GM12878 (cell line): ENCODE measurements at regions not wholly inside any gene's neighbourhood (a gene's known extent, or its start where the extent isn't known, plus 50 kb on each side); places are given as distances from the start of the nearest gene placed in this dataset.

Source experiments
- ATAC-seq: fragments of 200-7000 bp; cut with Tn5 transposase; 3 replicates; pipeline ENCODE4 v1.9.1; 2020; ENCODE audit warnings: mild to moderate bottlenecking, moderate library complexity
- BruUV-seq: library from RNA; stranded (reverse); fragments of 400-500 nt; replicated peaks from 2 replicates; lab custom pipeline; 2021; lab: Mats Ljungman, UMichigan
- CTCF ChIA-PET: fragments of 300-600 bp; sonication (Branson Sonifier 250); formaldehyde crosslinking; extraction: SDS; loops from one replicate; lab custom pipeline; 2021; ENCODE audit warnings: inconsistent platforms; lab: Yijun Ruan, JAX
- POLR2A ChIA-PET: fragments of 350-600 bp; formaldehyde crosslinking; extraction: SDS; loops from one replicate; lab custom pipeline; 2021; ENCODE audit warnings: inconsistent platforms; lab: Charles Lee
- RAD21 ChIA-PET: fragments of 300-600 bp; sonication (Branson Sonifier 250); formaldehyde crosslinking; loops from one replicate; lab custom pipeline; 2023; ENCODE audit warnings: antibody characterized with exemption; ENCODE audit not compliant: unreplicated experiment; lab: Charles Lee
- SMC1A ChIA-PET: fragments of 300-600 bp; sonication (Branson Sonifier 250); formaldehyde crosslinking; loops from one replicate; lab custom pipeline; 2023; ENCODE audit not compliant: unreplicated experiment, uncharacterized antibody; lab: Charles Lee
- DNase-seq: peaks from one replicate; pipeline ENCODE4 v3.0.0-alpha.2; 2011; ENCODE audit warnings: low read depth, low spot score
- FAIRE-seq: peaks from 3 replicates; lab custom pipeline; 2011; peaks lifted over from hg19 to GRCh38; lab: Jason Lieb, UNC
- H2AFZ ChIP-seq: 2 replicates; pipeline ENCODE4 v1.6.0; 2011; ENCODE audit warnings: low read depth, low read length, control low read depth; ENCODE audit not compliant: control insufficient read depth
- H3K27ac ChIP-seq: 2 replicates; pipeline ENCODE4 v1.5.1; 2011; ENCODE audit warnings: control low read depth; ENCODE audit not compliant: control insufficient read depth, insufficient read depth
- H3K27me3 ChIP-seq, 2 experiments: replicated peaks in 1 of 2; 2 replicates each; pipeline versions ENCODE4 v1.6.0 to v1.6.1; 2011; ENCODE audit warnings: low read length in 1 of 2; ENCODE audit not compliant: control insufficient read depth in 2 of 2, insufficient read depth in 2 of 2
- H3K36me3 ChIP-seq, 2 experiments: 2 replicates each; pipeline ENCODE4 v1.5.1; 2011; ENCODE audit warnings: low read length in 1 of 2; ENCODE audit not compliant: control insufficient read depth in 2 of 2, insufficient read depth in 2 of 2
- H3K4me1 ChIP-seq: 2 replicates; pipeline ENCODE4 v1.6.1; 2011; ENCODE audit warnings: mild to moderate bottlenecking, low read length, moderate library complexity, mixed read lengths; ENCODE audit not compliant: control insufficient read depth, insufficient read depth
- H3K4me2 ChIP-seq: 2 replicates; pipeline ENCODE4 v1.6.0; 2011; ENCODE audit warnings: control low read depth; ENCODE audit not compliant: control insufficient read depth, insufficient read depth
- H3K4me3 ChIP-seq: fragments of 200-600 bp; sonication (generic); 2 replicates; pipeline ENCODE4 v1.5.1; 2016
- H3K79me2 ChIP-seq: 2 replicates; pipeline ENCODE4 v1.6.0; 2011; ENCODE audit warnings: low read length; ENCODE audit not compliant: control insufficient read depth, insufficient read depth
- H3K9ac ChIP-seq: 2 replicates; pipeline ENCODE4 v1.8.0; 2011; ENCODE audit warnings: low read length, control low read depth, mixed read lengths; ENCODE audit not compliant: control insufficient read depth, insufficient read depth
- H3K9me3 ChIP-seq: replicated peaks from 3 replicates; pipeline ENCODE4 v1.5.1; 2011; ENCODE audit warnings: mild to moderate bottlenecking, low read length; ENCODE audit not compliant: control insufficient read depth, insufficient read depth
- H4K20me1 ChIP-seq: 2 replicates; pipeline ENCODE4 v1.6.0; 2011; ENCODE audit not compliant: control insufficient read depth, insufficient read depth
- ATF3 ChIP-seq: IDR thresholded peaks from 2 replicates; pipeline ENCODE4 v1.6.1; 2011; ENCODE audit warnings: low read depth, mild to moderate bottlenecking, low read length, moderate library complexity, borderline replicate concordance; ENCODE audit errors: extremely low read depth
- BHLHE40 ChIP-seq, 2 experiments: fragments of 450-650 bp in 1 of 2; IDR thresholded peaks; 2 replicates each; pipeline ENCODE4 v1.6.1; 2011 to 2017; ENCODE audit warnings: low read depth in 2 of 2, borderline replicate concordance in 1 of 2, improper control_type of control experiment in 1 of 2, low read length in 1 of 2, mild to moderate bottlenecking in 1 of 2
- CBX3 ChIP-seq: fragments of 200-600 bp; sonication (generic); IDR thresholded peaks from 2 replicates; pipeline ENCODE4 v1.6.1; 2016; ENCODE audit warnings: low read depth, borderline replicate concordance
- CREB1 ChIP-seq: IDR thresholded peaks from 2 replicates; pipeline ENCODE4 v1.6.1; 2012; ENCODE audit warnings: low read depth, mild to moderate bottlenecking, inconsistent platforms
- DPF2 ChIP-seq: fragments of 450-650 bp; IDR thresholded peaks from 2 replicates; pipeline ENCODE4 v1.6.1; 2017; ENCODE audit warnings: mild to moderate bottlenecking
- GABPA ChIP-seq: IDR thresholded peaks from 2 replicates; pipeline ENCODE4 v1.6.1; 2014; ENCODE audit warnings: antibody characterized with exemption, low read depth, mild to moderate bottlenecking, inconsistent platforms
- IKZF2 ChIP-seq, 2 experiments: fragments of 450-650 bp; IDR thresholded peaks; 2 replicates each; pipeline ENCODE4 v1.6.1; 2017; ENCODE audit warnings: mild to moderate bottlenecking in 2 of 2, moderate library complexity in 2 of 2
- MEF2B ChIP-seq: fragments of 450-650 bp; IDR thresholded peaks from 2 replicates; pipeline ENCODE4 v1.6.1; 2018; ENCODE audit warnings: mild to moderate bottlenecking, moderate library complexity; ENCODE audit not compliant: partially characterized antibody, poor library complexity, severe bottlenecking
- NBN ChIP-seq: fragments of 450-650 bp; IDR thresholded peaks from 2 replicates; pipeline ENCODE4 v1.6.1; 2016
- SMAD5 ChIP-seq: IDR thresholded peaks from 2 replicates; pipeline ENCODE4 v1.6.1; 2016; ENCODE audit warnings: antibody characterized with exemption, low read depth
- SPI1 ChIP-seq: IDR thresholded peaks from 2 replicates; pipeline ENCODE4 v1.6.1; 2011; ENCODE audit warnings: low read depth, mild to moderate bottlenecking, low read length, moderate library complexity, borderline replicate concordance; ENCODE audit not compliant: insufficient read depth
- SREBF1 ChIP-seq: IDR thresholded peaks from 2 replicates; pipeline ENCODE4 v1.6.1; 2012; ENCODE audit warnings: mild to moderate bottlenecking, low read length
- SREBF2 ChIP-seq: IDR thresholded peaks from 2 replicates; pipeline ENCODE4 v1.6.1; 2012; ENCODE audit warnings: mild to moderate bottlenecking, low read length
- TBL1XR1 ChIP-seq: IDR thresholded peaks from 2 replicates; pipeline ENCODE4 v1.6.1; 2012; ENCODE audit warnings: low read depth, low read length, improper control_type of control experiment
- TCF12 ChIP-seq: IDR thresholded peaks from 2 replicates; pipeline ENCODE4 v1.6.1; 2011; ENCODE audit warnings: low read depth, mild to moderate bottlenecking, low read length
- TCF7 ChIP-seq: IDR thresholded peaks from 2 replicates; pipeline ENCODE4 v1.6.1; 2014; ENCODE audit warnings: antibody characterized with exemption, borderline replicate concordance
- YY1 ChIP-seq: IDR thresholded peaks from 2 replicates; pipeline ENCODE4 v1.6.1; 2011; ENCODE audit warnings: low read depth, mild to moderate bottlenecking, low read length
- ZNF384 ChIP-seq: IDR thresholded peaks from 2 replicates; pipeline ENCODE4 v1.6.1; 2012; ENCODE audit warnings: low read depth, mild to moderate bottlenecking, low read length, improper control_type of control experiment, borderline replicate concordance
- WGBS: methylation state at CpG from one replicate; pipeline ENCODE4 v1.1.6; 2016; ENCODE audit warnings: low lambda C conversion rate; ENCODE audit not compliant: insufficient replicate concordance, insufficient coverage; ENCODE audit errors: missing lambda C conversion rate; 5-methylcytosine and 5-hydroxymethylcytosine counted together
- in situ Hi-C: fragments of 300-500 bp; cut with MboI; formaldehyde crosslinking; loops from 9 replicates; pipeline ENCODE4 v1.14.3; 2018; ENCODE audit warnings: mixed read lengths
- intact Hi-C: fragments of 100-400 bp; cut with micrococcal nuclease; formaldehyde crosslinking; loops from one replicate; pipeline ENCODE4 v1.14.2; 2022; ENCODE audit not compliant: unreplicated experiment
- TF ChIP-seq, protein P1 (sequence below): IDR thresholded peaks from 2 replicates; pipeline ENCODE4 v1.6.1; 2011; ENCODE audit warnings: mild to moderate bottlenecking, low read depth, low read length, moderate library complexity; ENCODE audit not compliant: insufficient replicate concordance

- WGBS, result 28% methylated on average over 16 of the region's 16 CpGs
- DNase-seq (no peak), ATAC-seq (no peak), FAIRE-seq (no peak)
- ChIA-PET POLR2A (no interaction called here), RAD21 (no interaction called here), SMC1A (no interaction called here), CTCF (interaction anchor here (0.5 to 1.1 kb wide), 2 partner anchors 56 to 313 kb away, joined by 3 read pairs; no protein-coding TSS in a partner anchor)
- TF ChIP-seq DPF2, result no peak
- TF ChIP-seq SREBF2, result no peak
- TF ChIP-seq MEF2B, result no peak
- no peak for TF ChIP-seq CBX3
- no peak for TF ChIP-seq TBL1XR1
- TF ChIP-seq BHLHE40 (IDR thresholded peaks at IDR 0.05; ENCODE audit: borderline replicate concordance in 1 of 2, low read depth in 2 of 2, low read length in 1 of 2), result no peak
- TF ChIP-seq TCF12, result no peak
- TF ChIP-seq IKZF2 (IDR thresholded peaks at IDR 0.05), result no peak
- no peak for TF ChIP-seq SREBF1
- TF ChIP-seq ATF3, result no peak
- TF ChIP-seq ZNF384, result no peak
- TF ChIP-seq CREB1, result no peak
- TF ChIP-seq, protein P1, sequence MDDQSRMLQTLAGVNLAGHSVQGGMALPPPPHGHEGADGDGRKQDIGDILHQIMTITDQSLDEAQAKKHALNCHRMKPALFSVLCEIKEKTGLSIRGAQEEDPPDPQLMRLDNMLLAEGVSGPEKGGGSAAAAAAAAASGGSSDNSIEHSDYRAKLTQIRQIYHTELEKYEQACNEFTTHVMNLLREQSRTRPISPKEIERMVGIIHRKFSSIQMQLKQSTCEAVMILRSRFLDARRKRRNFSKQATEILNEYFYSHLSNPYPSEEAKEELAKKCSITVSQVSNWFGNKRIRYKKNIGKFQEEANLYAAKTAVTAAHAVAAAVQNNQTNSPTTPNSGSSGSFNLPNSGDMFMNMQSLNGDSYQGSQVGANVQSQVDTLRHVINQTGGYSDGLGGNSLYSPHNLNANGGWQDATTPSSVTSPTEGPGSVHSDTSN, result no peak
- no peak for TF ChIP-seq SMAD5
- no peak for TF ChIP-seq SPI1
- no peak for TF ChIP-seq TCF7
- no peak for TF ChIP-seq GABPA
- no peak for TF ChIP-seq YY1
- TF ChIP-seq NBN, result no peak
- in situ Hi-C loops (no loop called here), intact Hi-C loops (no loop called here)
- no peaks in the 10 kb centered on the region for H3K9me3 ChIP-seq
- no TSS peak for BruUV-seq
- no peak overlapping the region for H3K27ac ChIP-seq
- H3K9ac ChIP-seq, result no peak overlapping the region
- no peaks in the 10 kb centered on the region for H3K79me2 ChIP-seq
- H3K4me1 ChIP-seq, result no peaks in the 10 kb centered on the region
- H3K4me2 ChIP-seq, result no peak overlapping the region
- H2AFZ ChIP-seq, result no peak overlapping the region
- no peaks in the 10 kb centered on the region for H4K20me1 ChIP-seq
- H3K4me3 ChIP-seq, result no peak overlapping the region
- H3K36me3 ChIP-seq, result no peaks in the 10 kb centered on the region
- no peaks in the 10 kb centered on the region; a peak in 1 of 4 replicates for H3K27me3 ChIP-seq
Observed at GRCh38 chr3:94305835-94306611, 243.2 kb downstream of the NSUN3 start.
